ENCODE measurements at regions not wholly inside any gene's neighbourhood (a gene's known extent, or its start where the extent isn't known, plus 50 kb on each side); places are given as distances from the start of the nearest gene placed in this dataset.

DNA sequence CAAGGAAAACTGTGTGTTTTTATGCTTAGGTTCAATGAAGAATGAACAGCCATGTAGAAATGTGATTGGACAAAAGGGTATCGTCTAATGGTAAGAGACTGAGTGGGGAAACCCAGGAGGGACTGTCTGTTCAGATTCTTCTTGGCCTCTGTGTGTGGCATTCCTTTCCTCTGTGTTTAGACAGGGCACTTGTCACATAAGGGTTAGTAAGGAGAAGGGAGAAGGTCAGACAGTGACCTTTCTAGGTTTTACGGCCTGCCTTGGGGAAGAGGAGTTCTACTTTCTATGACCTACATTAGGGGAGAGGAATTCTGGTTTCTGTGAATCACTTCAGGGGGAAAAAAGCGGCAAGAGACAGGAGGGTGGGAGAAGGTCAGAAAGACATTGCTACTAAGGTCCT, 119.5 kb downstream of the GC start:
- no peaks in the 10 kb centered on the region for H3K9me3 ChIP-seq (ENCODE audit: control insufficient read depth in 2 of 2, insufficient read depth in 1 of 2, low read depth in 1 of 2, low read length in 1 of 2)
- DNase-seq (no peak), FAIRE-seq (no peak)
- H3K27me3 ChIP-seq (ENCODE audit: control insufficient read depth in 3 of 3, insufficient read depth in 3 of 3, low read length in 3 of 3): peaks cover 0 to 2% (median 0%) of the 10 kb centered on the region in 3 donors
- no peaks in the 10 kb centered on the region for H3K36me3 ChIP-seq (ENCODE audit: control insufficient read depth in 3 of 3, insufficient read depth in 2 of 3, low read depth in 1 of 3, low read length in 3 of 3)
- 77 to 93% (median 91%) methylated on average over 3 of the region's 3 CpGs for WGBS, 3 donors
- no peak overlapping the region for H3K4me3 ChIP-seq (ENCODE audit: low read depth in 1 of 3, low read length in 3 of 3)
- H3K27ac ChIP-seq (ENCODE audit: low read depth in 1 of 3, low read length in 2 of 3): no peak overlapping the region
- peaks cover 0 to 22% (median 2%) of the 10 kb centered on the region in 3 donors for H3K4me1 ChIP-seq (ENCODE audit: control insufficient read depth in 3 of 3, insufficient read depth in 2 of 3, low read depth in 1 of 3, low read length in 2 of 3)

GRCh38 chr4:71663780-71664179, 120.1 kb downstream of the GC start:
- H3K27me3 ChIP-seq (ENCODE audit: control insufficient read depth in 3 of 3, insufficient read depth in 3 of 3, low read length in 3 of 3): peaks cover 0 to 2% (median 0%) of the 10 kb centered on the region in 3 donors
- peaks cover 0 to 22% (median 2%) of the 10 kb centered on the region in 3 donors for H3K4me1 ChIP-seq (ENCODE audit: control insufficient read depth in 3 of 3, insufficient read depth in 2 of 3, low read depth in 1 of 3, low read length in 2 of 3)
- no peak overlapping the region for H3K4me3 ChIP-seq (ENCODE audit: low read depth in 1 of 3, low read length in 3 of 3)
- WGBS, 3 donors: 54 to 77% (median 73%) methylated on average over 2 of the region's 2 CpGs
- H3K9me3 ChIP-seq (ENCODE audit: control insufficient read depth in 2 of 2, insufficient read depth in 1 of 2, low read depth in 1 of 2, low read length in 1 of 2): no peaks in the 10 kb centered on the region
- H3K27ac ChIP-seq (ENCODE audit: low read depth in 1 of 3, low read length in 2 of 3): no peak overlapping the region
- H3K36me3 ChIP-seq (ENCODE audit: control insufficient read depth in 3 of 3, insufficient read depth in 2 of 3, low read depth in 1 of 3, low read length in 3 of 3): no peaks in the 10 kb centered on the region
- no peak for DNase-seq
- FAIRE-seq: no peak

GRCh38 chr4:71659979-71660378, 123.9 kb downstream of the GC start:
- DNase-seq: no peak
- 84 to 93% (median 84%) methylated on average over 2 of the region's 2 CpGs for WGBS, 3 donors
- FAIRE-seq: no peak

DNA sequence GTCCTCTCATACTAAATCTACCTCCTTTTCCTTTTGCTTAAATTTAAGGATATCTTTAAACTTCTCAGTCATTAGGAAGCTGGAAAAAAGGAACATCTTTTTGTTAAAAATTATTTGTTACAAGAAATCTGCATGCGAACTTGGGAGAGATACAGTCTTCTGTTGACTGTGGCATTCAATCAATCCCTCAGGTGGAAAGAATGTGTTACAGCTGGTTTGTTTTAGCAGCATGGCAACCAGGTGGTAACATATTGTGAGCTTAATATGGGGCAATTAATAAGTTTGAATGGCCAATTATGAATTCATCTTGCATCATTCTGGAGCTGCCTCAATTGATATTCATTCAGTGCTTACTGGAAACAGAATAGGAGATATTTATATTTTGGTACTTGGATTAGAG, 135.0 kb downstream of the GC start:
- Histone ChIP-seq H3K27me3 (ENCODE audit: control insufficient read depth in 3 of 3, insufficient read depth in 3 of 3, low read length in 3 of 3) (no peaks in the 10 kb centered on the region), H3K9me3 (ENCODE audit: control insufficient read depth in 2 of 2, insufficient read depth in 1 of 2, low read depth in 1 of 2, low read length in 1 of 2) (peaks cover 0 to 11% of the 10 kb centered on the region in 2 donors), H3K4me3 (ENCODE audit: low read depth in 1 of 3, low read length in 3 of 3) (no peak overlapping the region), H3K27ac (ENCODE audit: low read depth in 1 of 3, low read length in 2 of 3) (no peak overlapping the region), H3K36me3 (ENCODE audit: control insufficient read depth in 3 of 3, insufficient read depth in 2 of 3, low read depth in 1 of 3, low read length in 3 of 3) (no peaks in the 10 kb centered on the region), H3K4me1 (ENCODE audit: control insufficient read depth in 3 of 3, insufficient read depth in 2 of 3, low read depth in 1 of 3, low read length in 2 of 3) (no peaks in the 10 kb centered on the region)
- FAIRE-seq: no peak
- WGBS, 3 donors: 72 to 84% (median 78%) methylated on average over 1 of the region's 1 CpG
- DNase-seq: no peak

More at GRCh38 chr4:71659979-71660378, 123.9 kb downstream of the GC start:
- no peak overlapping the region for H3K27ac ChIP-seq (ENCODE audit: low read depth in 1 of 3, low read length in 2 of 3)
- H3K36me3 ChIP-seq (ENCODE audit: control insufficient read depth in 3 of 3, insufficient read depth in 2 of 3, low read depth in 1 of 3, low read length in 3 of 3): no peaks in the 10 kb centered on the region
- H3K9me3 ChIP-seq (ENCODE audit: control insufficient read depth in 2 of 2, insufficient read depth in 1 of 2, low read depth in 1 of 2, low read length in 1 of 2): no peaks in the 10 kb centered on the region
- no peak overlapping the region for H3K4me3 ChIP-seq (ENCODE audit: low read depth in 1 of 3, low read length in 3 of 3)
- H3K27me3 ChIP-seq (ENCODE audit: control insufficient read depth in 3 of 3, insufficient read depth in 3 of 3, low read length in 3 of 3): no peaks in the 10 kb centered on the region
- H3K4me1 ChIP-seq (ENCODE audit: control insufficient read depth in 3 of 3, insufficient read depth in 2 of 3, low read depth in 1 of 3, low read length in 2 of 3): peaks cover 0 to 13% (median 0%) of the 10 kb centered on the region in 3 donors

DNA sequence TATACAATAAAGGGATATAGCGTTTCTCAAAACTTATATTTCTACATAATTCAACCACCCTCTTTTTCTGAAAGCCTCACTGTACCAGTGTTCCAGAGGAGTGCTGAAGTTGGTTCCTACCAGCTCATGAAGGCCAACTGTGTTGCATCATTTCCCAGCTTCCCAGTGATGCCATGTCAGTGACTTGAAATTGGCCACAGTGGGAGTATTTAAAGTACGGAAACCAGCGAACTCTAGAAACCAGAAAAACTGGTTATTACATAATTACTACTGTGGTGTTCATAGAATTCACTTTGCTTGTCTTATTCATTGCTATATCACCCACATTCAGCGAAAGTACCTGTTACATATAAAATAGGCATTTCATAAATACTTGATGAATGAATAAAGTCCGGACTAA, 135.4 kb downstream of the GC start:
- DNase-seq (no peak), FAIRE-seq (no peak)
- Histone ChIP-seq H3K27me3 (ENCODE audit: control insufficient read depth in 3 of 3, insufficient read depth in 3 of 3, low read length in 3 of 3) (no peaks in the 10 kb centered on the region), H3K4me1 (ENCODE audit: control insufficient read depth in 3 of 3, insufficient read depth in 2 of 3, low read depth in 1 of 3, low read length in 2 of 3) (no peaks in the 10 kb centered on the region), H3K36me3 (ENCODE audit: control insufficient read depth in 3 of 3, insufficient read depth in 2 of 3, low read depth in 1 of 3, low read length in 3 of 3) (no peaks in the 10 kb centered on the region), H3K9me3 (ENCODE audit: control insufficient read depth in 2 of 2, insufficient read depth in 1 of 2, low read depth in 1 of 2, low read length in 1 of 2) (peaks cover 0 to 11% of the 10 kb centered on the region in 2 donors), H3K4me3 (ENCODE audit: low read depth in 1 of 3, low read length in 3 of 3) (no peak overlapping the region), H3K27ac (ENCODE audit: low read depth in 1 of 3, low read length in 2 of 3) (no peak overlapping the region)
- 63 to 79% (median 64%) methylated on average over 5 of the region's 5 CpGs for WGBS, 3 donors

GRCh38 chr4:71639380-71639779, 144.5 kb downstream of the GC start:
- FAIRE-seq: no peak
- Histone ChIP-seq H3K27ac (ENCODE audit: low read depth in 1 of 3, low read length in 2 of 3) (no peak overlapping the region), H3K9me3 (ENCODE audit: control insufficient read depth in 2 of 2, insufficient read depth in 1 of 2, low read depth in 1 of 2, low read length in 1 of 2) (peaks cover 0 to 10% of the 10 kb centered on the region in 2 donors), H3K27me3 (ENCODE audit: control insufficient read depth in 3 of 3, insufficient read depth in 3 of 3, low read length in 3 of 3) (no peaks in the 10 kb centered on the region), H3K4me3 (ENCODE audit: low read depth in 1 of 3, low read length in 3 of 3) (no peak overlapping the region), H3K36me3 (ENCODE audit: control insufficient read depth in 3 of 3, insufficient read depth in 2 of 3, low read depth in 1 of 3, low read length in 3 of 3) (no peaks in the 10 kb centered on the region), H3K4me1 (ENCODE audit: control insufficient read depth in 3 of 3, insufficient read depth in 2 of 3, low read depth in 1 of 3, low read length in 2 of 3) (peaks cover 0 to 2% (median 0%) of the 10 kb centered on the region in 3 donors)
- WGBS, 3 donors: 85 to 93% (median 91%) methylated on average over 2 of the region's 2 CpGs
- no peak for DNase-seq

- peaks cover 0 to 10% of the 10 kb centered on the region in 2 donors for H3K9me3 ChIP-seq (ENCODE audit: control insufficient read depth in 2 of 2, insufficient read depth in 1 of 2, low read depth in 1 of 2, low read length in 1 of 2)
- FAIRE-seq (no peak), DNase-seq (no peak)
- H3K4me3 ChIP-seq (ENCODE audit: low read depth in 1 of 3, low read length in 3 of 3): no peak overlapping the region
- WGBS, 3 donors: 54 to 94% (median 79%) methylated on average over 1 of the region's 1 CpG
- H3K36me3 ChIP-seq (ENCODE audit: control insufficient read depth in 3 of 3, insufficient read depth in 2 of 3, low read depth in 1 of 3, low read length in 3 of 3): no peaks in the 10 kb centered on the region
- no peaks in the 10 kb centered on the region for H3K27me3 ChIP-seq (ENCODE audit: control insufficient read depth in 3 of 3, insufficient read depth in 3 of 3, low read length in 3 of 3)
- no peak overlapping the region for H3K27ac ChIP-seq (ENCODE audit: low read depth in 1 of 3, low read length in 2 of 3)
- peaks cover 0 to 6% (median 0%) of the 10 kb centered on the region in 3 donors for H3K4me1 ChIP-seq (ENCODE audit: control insufficient read depth in 3 of 3, insufficient read depth in 2 of 3, low read depth in 1 of 3, low read length in 2 of 3)
Observed at GRCh38 chr4:71635139-71635748, 148.6 kb downstream of the GC start.

- WGBS, 3 donors: 93 to 97% (median 94%) methylated on average over 9 of the region's 9 CpGs
- no peak for FAIRE-seq
Observed at GRCh38 chr4:71634364-71634763, 149.5 kb downstream of the GC start.

GRCh38 chr4:71630803-71631202, 153.1 kb downstream of the GC start:
- Histone ChIP-seq H3K36me3 (ENCODE audit: control insufficient read depth in 3 of 3, insufficient read depth in 2 of 3, low read depth in 1 of 3, low read length in 3 of 3) (no peaks in the 10 kb centered on the region), H3K4me1 (ENCODE audit: control insufficient read depth in 3 of 3, insufficient read depth in 2 of 3, low read depth in 1 of 3, low read length in 2 of 3) (peaks cover 0 to 5% (median 0%) of the 10 kb centered on the region in 3 donors), H3K4me3 (ENCODE audit: low read depth in 1 of 3, low read length in 3 of 3) (no peak overlapping the region), H3K27ac (ENCODE audit: low read depth in 1 of 3, low read length in 2 of 3) (peak overlapping the region in 1 of 3 donors; percentile 60), H3K27me3 (ENCODE audit: control insufficient read depth in 3 of 3, insufficient read depth in 3 of 3, low read length in 3 of 3) (no peaks in the 10 kb centered on the region), H3K9me3 (ENCODE audit: control insufficient read depth in 2 of 2, insufficient read depth in 1 of 2, low read depth in 1 of 2, low read length in 1 of 2) (peaks cover 0 to 4% of the 10 kb centered on the region in 2 donors)
- DNase-seq (peak; percentile 40 to 42), FAIRE-seq (no peak)
- WGBS, 3 donors: 18 to 35% (median 21%) methylated on average over 3 of the region's 3 CpGs

More at GRCh38 chr4:71634364-71634763, 149.5 kb downstream of the GC start:
- Histone ChIP-seq H3K4me1 (ENCODE audit: control insufficient read depth in 3 of 3, insufficient read depth in 2 of 3, low read depth in 1 of 3, low read length in 2 of 3) (peaks cover 0 to 6% (median 0%) of the 10 kb centered on the region in 3 donors), H3K4me3 (ENCODE audit: low read depth in 1 of 3, low read length in 3 of 3) (no peak overlapping the region), H3K27me3 (ENCODE audit: control insufficient read depth in 3 of 3, insufficient read depth in 3 of 3, low read length in 3 of 3) (no peaks in the 10 kb centered on the region), H3K27ac (ENCODE audit: low read depth in 1 of 3, low read length in 2 of 3) (no peak overlapping the region), H3K36me3 (ENCODE audit: control insufficient read depth in 3 of 3, insufficient read depth in 2 of 3, low read depth in 1 of 3, low read length in 3 of 3) (no peaks in the 10 kb centered on the region), H3K9me3 (ENCODE audit: control insufficient read depth in 2 of 2, insufficient read depth in 1 of 2, low read depth in 1 of 2, low read length in 1 of 2) (peaks cover 0 to 10% of the 10 kb centered on the region in 2 donors)
- no peak for DNase-seq
